Karpas-422 (cell line): ENCODE measurements at regions not wholly inside any gene's neighbourhood (a gene's known extent, or its start where the extent isn't known, plus 50 kb on each side); places are given as distances from the start of the nearest gene placed in this dataset.

Source experiments
- DNase-seq: peaks from one replicate; pipeline ENCODE4 v3.0.0-alpha.2; 2015
- H2AFZ ChIP-seq: fragments of 200-600 bp; sonication (generic); 2 replicates; pipeline ENCODE4 v1.6.1; 2014; ENCODE audit warnings: antibody characterized with exemption, low read length, mixed read lengths
- H3K27ac ChIP-seq: fragments of 200-600 bp; sonication (generic); 2 replicates; pipeline ENCODE4 v1.5.1; 2014; ENCODE audit warnings: mild to moderate bottlenecking, low read length, moderate library complexity
- H3K27me3 ChIP-seq: fragments of 200-600 bp; sonication (generic); 2 replicates; pipeline ENCODE4 v1.6.1; 2014; ENCODE audit warnings: low read length, mixed read lengths
- H3K36me3 ChIP-seq: fragments of 200-600 bp; sonication (generic); 2 replicates; pipeline ENCODE4 v1.6.1; 2014; ENCODE audit warnings: low read length, mixed read lengths; ENCODE audit not compliant: insufficient read depth
- H3K4me1 ChIP-seq: fragments of 200-600 bp; sonication (generic); 2 replicates; pipeline ENCODE4 v1.6.1; 2014; ENCODE audit warnings: mild to moderate bottlenecking, low read length, mixed read lengths
- H3K4me2 ChIP-seq: fragments of 200-600 bp; sonication (generic); 2 replicates; pipeline ENCODE4 v1.6.1; 2014; ENCODE audit warnings: low read length, low read depth, mild to moderate bottlenecking; ENCODE audit not compliant: poor library complexity, severe bottlenecking
- H3K4me3 ChIP-seq: fragments of 200-600 bp; sonication (generic); 2 replicates; pipeline ENCODE4 v1.5.1; 2014; ENCODE audit warnings: mild to moderate bottlenecking, antibody characterized with exemption, low read length, mixed read lengths
- H3K79me2 ChIP-seq: fragments of 200-600 bp; sonication (generic); 2 replicates; pipeline ENCODE4 v1.6.1; 2014; ENCODE audit warnings: mild to moderate bottlenecking, low read length, mixed read lengths
- H3K9ac ChIP-seq: fragments of 200-600 bp; sonication (generic); 2 replicates; pipeline ENCODE4 v1.6.0; 2014; ENCODE audit warnings: low read length
- H3K9me2 ChIP-seq: fragments of 200-600 bp; sonication (generic), shearing (Covaris generic); replicated peaks from 2 replicates; pipeline ENCODE4 v1.6.0; 2014; ENCODE audit warnings: mild to moderate bottlenecking, low read length, moderate library complexity; ENCODE audit not compliant: insufficient read depth
- H3K9me3 ChIP-seq: fragments of 300-700, 200-600 bp; sonication (generic); 2 replicates; pipeline ENCODE4 v1.6.1; 2014; ENCODE audit warnings: low read length, mixed read lengths
- H4K20me1 ChIP-seq: fragments of 200-600 bp; sonication (generic); 2 replicates; pipeline ENCODE4 v1.6.1; 2014; ENCODE audit warnings: mild to moderate bottlenecking, antibody characterized with exemption, low read length, low read depth; ENCODE audit not compliant: insufficient read depth

DNA sequence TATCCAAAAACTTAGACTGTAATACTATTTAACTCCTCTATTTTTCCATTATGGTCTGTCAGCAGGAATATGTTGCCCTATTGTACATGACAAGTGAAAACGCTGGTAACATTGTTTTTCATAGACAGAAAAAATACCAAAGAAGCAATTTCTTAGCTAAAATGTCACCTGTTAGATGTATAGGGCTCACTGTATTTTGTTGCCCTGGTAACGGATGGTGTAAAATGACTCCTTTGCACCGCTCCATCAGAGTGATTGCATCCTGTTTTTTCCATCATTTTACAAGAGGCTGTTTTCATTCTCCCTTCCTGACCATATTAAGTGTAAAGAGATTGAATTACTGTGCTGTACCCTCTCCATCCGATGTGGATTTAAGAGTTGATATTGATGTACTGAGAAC, 460.1 kb upstream of the TLE4 start:
- Histone ChIP-seq H3K9me3 (no peaks in the 10 kb centered on the region), H3K9me2 (no peaks in the 10 kb centered on the region), H4K20me1 (no peaks in the 10 kb centered on the region), H3K4me3 (no peak overlapping the region), H3K4me2 (no peak overlapping the region), H3K4me1 (no peaks in the 10 kb centered on the region), H3K27me3 (no peaks in the 10 kb centered on the region), H3K9ac (no peak overlapping the region), H3K79me2 (no peaks in the 10 kb centered on the region), H3K36me3 (no peaks in the 10 kb centered on the region), H3K27ac (no peak overlapping the region), H2AFZ (no peak overlapping the region)
- DNase-seq = no peak

DNA sequence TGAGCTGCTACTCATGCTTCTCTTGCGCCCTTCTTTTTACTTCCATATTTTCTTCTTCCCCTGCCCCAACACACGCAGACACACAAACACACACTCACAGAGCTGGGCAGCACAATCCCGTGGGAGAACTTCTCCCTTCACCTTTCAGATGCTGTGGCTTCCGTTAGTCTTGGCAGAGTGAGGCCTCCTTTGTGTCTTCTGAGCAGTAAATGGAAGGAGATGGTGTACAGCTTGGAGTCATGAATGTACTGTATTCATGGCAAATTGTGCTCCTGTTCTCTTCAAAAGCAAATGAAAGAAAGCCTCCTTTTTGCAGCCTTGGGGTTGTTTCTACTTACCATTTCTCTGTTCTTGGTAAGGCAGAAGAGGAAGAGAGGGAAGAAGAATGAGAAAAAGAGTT, 456.6 kb upstream of the TLE4 start:
- H3K9ac ChIP-seq = no peak overlapping the region
- H3K27me3 ChIP-seq = no peaks in the 10 kb centered on the region
- no peaks in the 10 kb centered on the region for H3K4me1 ChIP-seq
- no peaks in the 10 kb centered on the region for H3K9me2 ChIP-seq
- H2AFZ ChIP-seq = no peak overlapping the region
- no peaks in the 10 kb centered on the region for H3K79me2 ChIP-seq
- DNase-seq = no peak
- H3K4me3 ChIP-seq = no peak overlapping the region
- no peak overlapping the region for H3K27ac ChIP-seq
- no peaks in the 10 kb centered on the region for H3K9me3 ChIP-seq
- no peaks in the 10 kb centered on the region for H3K36me3 ChIP-seq
- no peaks in the 10 kb centered on the region for H4K20me1 ChIP-seq
- H3K4me2 ChIP-seq = no peak overlapping the region

DNA sequence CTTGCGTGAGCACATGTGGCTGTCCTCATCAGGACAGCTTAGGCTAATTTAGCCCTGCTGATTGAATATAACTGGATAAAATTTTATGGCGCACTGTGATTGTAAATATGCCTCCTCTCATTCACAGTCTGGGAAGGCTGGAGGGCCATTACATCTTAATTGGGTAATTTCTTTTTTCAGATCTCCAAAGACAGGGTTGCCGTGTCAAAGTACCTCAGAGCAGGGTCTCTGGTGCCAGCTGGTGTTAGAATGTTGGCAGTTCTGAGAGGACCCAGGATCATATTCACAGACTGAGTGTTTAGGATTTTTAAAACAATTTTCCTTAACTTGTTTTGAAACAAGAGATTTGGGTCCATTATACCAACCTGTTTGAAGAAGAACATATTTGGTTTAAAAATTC, 455.7 kb upstream of the TLE4 start:
- no peak overlapping the region for H3K4me3 ChIP-seq
- no peaks in the 10 kb centered on the region for H3K9me2 ChIP-seq
- no peaks in the 10 kb centered on the region for H3K36me3 ChIP-seq
- no peak overlapping the region for H3K9ac ChIP-seq
- no peaks in the 10 kb centered on the region for H3K79me2 ChIP-seq
- DNase-seq = no peak
- H2AFZ ChIP-seq = no peak overlapping the region
- no peaks in the 10 kb centered on the region for H3K9me3 ChIP-seq
- no peak overlapping the region for H3K4me2 ChIP-seq
- H4K20me1 ChIP-seq = no peaks in the 10 kb centered on the region
- H3K27me3 ChIP-seq = no peaks in the 10 kb centered on the region
- H3K27ac ChIP-seq = no peak overlapping the region
- no peaks in the 10 kb centered on the region for H3K4me1 ChIP-seq

DNA sequence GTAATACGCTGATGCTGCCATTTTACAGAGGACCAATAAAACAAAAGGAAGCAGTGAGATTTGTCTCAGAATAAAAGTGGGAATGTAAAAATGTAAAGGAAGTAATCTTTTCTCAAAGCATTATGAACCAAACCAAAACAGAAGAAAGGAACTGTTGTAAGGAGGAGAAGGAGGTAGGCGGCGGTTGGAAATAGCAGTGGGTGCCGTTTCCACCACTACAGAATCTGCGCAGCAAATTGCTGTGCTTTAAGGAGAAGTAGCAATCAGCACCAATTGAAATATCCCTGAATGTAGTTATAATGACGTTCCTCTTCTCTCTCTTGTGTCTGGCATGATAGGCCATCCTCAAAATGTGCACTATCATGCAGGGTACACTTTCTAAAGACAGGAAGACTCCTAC, 455.1 kb upstream of the TLE4 start:
- no peak for DNase-seq
- H2AFZ ChIP-seq = no peak overlapping the region

DNA sequence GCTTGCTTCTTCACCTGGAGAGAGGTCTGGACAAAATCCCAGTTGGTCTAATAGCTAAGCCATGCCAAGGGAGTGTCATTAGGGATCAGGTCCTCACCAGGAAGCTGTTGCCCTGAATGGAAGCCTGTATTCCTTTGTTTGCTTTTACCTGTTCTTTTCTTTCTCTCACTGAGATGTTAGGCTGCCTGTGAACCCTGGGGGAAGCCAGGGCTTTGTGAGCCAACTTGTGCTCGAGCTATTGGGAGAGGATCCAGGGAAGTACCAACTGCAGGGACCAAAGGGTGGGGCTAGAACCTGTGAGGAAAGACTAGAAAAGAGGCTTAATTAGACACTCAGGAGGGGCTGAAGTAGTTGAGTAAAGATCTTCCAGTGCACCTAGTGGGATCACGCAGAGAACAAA, 451.2 kb upstream of the TLE4 start:
- no peaks in the 10 kb centered on the region for H3K9me2 ChIP-seq
- DNase-seq = no peak

More for the DNA sequence above, 455.1 kb upstream of the TLE4 start:
- Histone ChIP-seq H3K4me2 (no peak overlapping the region), H3K9ac (no peak overlapping the region), H3K79me2 (no peaks in the 10 kb centered on the region), H3K4me3 (no peak overlapping the region), H3K27ac (no peak overlapping the region), H3K9me2 (no peaks in the 10 kb centered on the region), H3K27me3 (no peaks in the 10 kb centered on the region), H3K4me1 (no peaks in the 10 kb centered on the region), H4K20me1 (no peaks in the 10 kb centered on the region), H3K36me3 (no peaks in the 10 kb centered on the region), H3K9me3 (no peaks in the 10 kb centered on the region)

DNA sequence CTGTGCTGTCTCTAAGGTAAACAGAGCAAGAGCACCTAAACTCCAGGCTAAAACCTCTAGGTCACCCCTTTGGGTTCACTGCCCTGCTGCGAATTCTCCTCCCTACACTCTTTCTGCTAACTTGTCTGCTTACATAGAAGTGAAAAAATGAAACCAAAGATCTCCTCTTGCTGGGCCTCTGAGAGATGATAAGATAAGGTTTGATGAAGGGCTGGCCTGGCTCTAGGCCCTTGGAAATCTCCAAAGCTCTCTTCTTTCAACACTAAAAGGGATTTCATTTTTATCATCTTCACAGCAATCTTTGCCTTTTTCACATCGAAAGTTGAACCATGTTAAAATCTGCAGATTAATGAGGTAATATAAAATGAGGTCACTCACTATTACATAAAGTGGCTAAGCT, 450.8 kb upstream of the TLE4 start:
- Histone ChIP-seq H3K36me3 (no peaks in the 10 kb centered on the region), H3K9me2 (no peaks in the 10 kb centered on the region), H3K27ac (no peak overlapping the region), H3K9me3 (no peaks in the 10 kb centered on the region), H3K4me2 (no peak overlapping the region), H3K27me3 (no peaks in the 10 kb centered on the region), H4K20me1 (no peaks in the 10 kb centered on the region), H2AFZ (no peak overlapping the region), H3K9ac (no peak overlapping the region), H3K4me3 (no peak overlapping the region), H3K79me2 (no peaks in the 10 kb centered on the region), H3K4me1 (no peaks in the 10 kb centered on the region)
- no peak for DNase-seq

More for the DNA sequence above, 451.2 kb upstream of the TLE4 start:
- Histone ChIP-seq H3K4me2 (no peak overlapping the region), H4K20me1 (no peaks in the 10 kb centered on the region), H3K9ac (no peak overlapping the region), H3K79me2 (no peaks in the 10 kb centered on the region), H3K4me1 (no peaks in the 10 kb centered on the region), H3K27ac (no peak overlapping the region), H3K27me3 (no peaks in the 10 kb centered on the region), H3K9me3 (no peaks in the 10 kb centered on the region), H2AFZ (no peak overlapping the region), H3K36me3 (no peaks in the 10 kb centered on the region), H3K4me3 (no peak overlapping the region)

DNA sequence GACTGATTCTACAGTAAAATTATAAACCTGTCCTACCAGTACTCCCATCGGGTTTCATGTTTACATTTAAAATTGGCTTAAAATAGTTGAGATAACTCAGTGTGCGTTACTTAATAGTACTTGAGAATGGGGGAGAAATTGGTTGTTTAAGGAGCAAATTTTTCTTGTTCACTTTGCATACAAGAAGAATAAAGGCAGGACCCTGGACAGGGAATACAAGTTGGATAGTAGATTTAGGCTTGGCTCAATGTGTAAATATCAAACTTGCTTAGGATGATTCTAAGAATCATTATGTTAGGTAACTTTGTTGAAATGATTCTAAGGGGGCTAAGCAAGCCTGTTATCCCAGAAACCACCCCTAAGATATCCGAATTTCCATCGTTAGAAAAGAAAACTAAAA, 448.4 kb upstream of the TLE4 start:
- no peak overlapping the region for H3K9ac ChIP-seq
- no peaks in the 10 kb centered on the region for H3K9me2 ChIP-seq
- no peak for DNase-seq
- no peaks in the 10 kb centered on the region for H3K27me3 ChIP-seq
- H3K79me2 ChIP-seq = no peaks in the 10 kb centered on the region
- H3K4me2 ChIP-seq = no peak overlapping the region
- no peaks in the 10 kb centered on the region for H4K20me1 ChIP-seq
- H3K4me1 ChIP-seq = no peaks in the 10 kb centered on the region
- H3K27ac ChIP-seq = no peak overlapping the region
- H2AFZ ChIP-seq = no peak overlapping the region
- no peaks in the 10 kb centered on the region for H3K9me3 ChIP-seq
- no peaks in the 10 kb centered on the region for H3K36me3 ChIP-seq
- no peak overlapping the region for H3K4me3 ChIP-seq

DNA sequence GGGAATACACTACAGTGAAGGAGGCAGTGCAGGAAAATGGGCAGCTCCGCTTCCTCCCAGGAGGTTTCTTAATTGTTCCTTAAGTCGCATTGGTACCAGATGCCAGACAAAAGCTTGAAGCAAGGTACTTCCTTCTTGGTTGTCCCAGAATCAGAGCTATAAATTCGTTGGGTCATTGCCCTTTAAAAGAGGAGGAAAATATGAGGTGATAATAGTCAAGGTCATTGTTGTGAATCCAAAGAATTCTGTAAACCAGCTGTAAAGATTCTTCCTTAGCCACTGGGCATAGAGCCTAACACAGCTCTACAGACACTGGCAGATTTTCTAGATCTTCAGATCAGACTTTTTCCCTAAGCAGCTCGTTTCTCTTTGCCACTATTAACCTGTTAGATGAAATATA, 444.1 kb upstream of the TLE4 start:
- Histone ChIP-seq H3K9me2 (no peaks in the 10 kb centered on the region), H3K36me3 (no peaks in the 10 kb centered on the region), H3K79me2 (no peaks in the 10 kb centered on the region), H3K9ac (no peak overlapping the region), H2AFZ (no peak overlapping the region), H3K27ac (no peak overlapping the region), H3K9me3 (no peaks in the 10 kb centered on the region), H3K4me1 (no peaks in the 10 kb centered on the region), H3K4me3 (no peak overlapping the region), H3K4me2 (no peak overlapping the region), H4K20me1 (no peaks in the 10 kb centered on the region), H3K27me3 (no peaks in the 10 kb centered on the region)
- no peak for DNase-seq

DNA sequence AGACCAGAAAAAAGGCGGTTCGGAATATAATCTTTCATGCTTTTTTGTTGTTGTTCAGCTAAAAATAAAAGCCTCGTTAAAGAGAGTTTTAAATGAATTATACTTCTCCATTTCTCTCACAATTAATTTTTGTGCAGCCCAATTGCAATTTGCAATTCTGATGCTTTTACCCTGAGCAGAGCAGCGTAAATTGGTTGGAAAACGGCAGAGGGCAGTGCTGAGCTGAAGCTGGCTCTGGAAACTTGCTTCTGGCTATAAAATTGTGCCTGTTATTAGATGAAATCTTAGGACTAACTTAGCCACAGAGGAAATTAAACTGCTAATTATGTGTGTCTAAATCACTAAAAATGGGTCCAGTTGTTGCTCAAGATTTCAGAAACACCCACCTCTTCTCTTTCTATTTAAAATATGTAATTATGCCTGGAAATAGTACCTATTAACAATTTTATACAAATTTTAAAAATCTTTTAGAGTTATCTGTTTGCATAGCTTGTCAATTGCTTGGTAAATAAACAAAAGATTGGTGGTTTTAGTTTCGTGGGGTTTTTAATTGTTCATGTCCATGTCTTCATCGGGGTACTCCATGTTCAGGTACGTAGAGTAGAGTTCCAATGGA, 441.8 kb upstream of the TLE4 start:
- no peaks in the 10 kb centered on the region for H3K9me3 ChIP-seq
- H3K36me3 ChIP-seq = no peaks in the 10 kb centered on the region
- DNase-seq = peak; percentile 64
- no peaks in the 10 kb centered on the region for H3K9me2 ChIP-seq
- H3K27me3 ChIP-seq = no peaks in the 10 kb centered on the region
- H3K79me2 ChIP-seq = no peaks in the 10 kb centered on the region
- no peak overlapping the region for H3K4me2 ChIP-seq
- no peak overlapping the region for H3K4me3 ChIP-seq
- H2AFZ ChIP-seq = no peak overlapping the region
- H3K9ac ChIP-seq = no peak overlapping the region
- H4K20me1 ChIP-seq = no peaks in the 10 kb centered on the region
- no peaks in the 10 kb centered on the region for H3K4me1 ChIP-seq
- no peak overlapping the region for H3K27ac ChIP-seq
